RPMI8226 (cell line): ENCODE measurements at regions not wholly inside any gene's neighbourhood (a gene's known extent, or its start where the extent isn't known, plus 50 kb on each side); places are given as distances from the start of the nearest gene placed in this dataset.

Source experiments
- DNase-seq: peaks from one replicate; pipeline ENCODE4 v3.0.0-alpha.2; 2015

DNA sequence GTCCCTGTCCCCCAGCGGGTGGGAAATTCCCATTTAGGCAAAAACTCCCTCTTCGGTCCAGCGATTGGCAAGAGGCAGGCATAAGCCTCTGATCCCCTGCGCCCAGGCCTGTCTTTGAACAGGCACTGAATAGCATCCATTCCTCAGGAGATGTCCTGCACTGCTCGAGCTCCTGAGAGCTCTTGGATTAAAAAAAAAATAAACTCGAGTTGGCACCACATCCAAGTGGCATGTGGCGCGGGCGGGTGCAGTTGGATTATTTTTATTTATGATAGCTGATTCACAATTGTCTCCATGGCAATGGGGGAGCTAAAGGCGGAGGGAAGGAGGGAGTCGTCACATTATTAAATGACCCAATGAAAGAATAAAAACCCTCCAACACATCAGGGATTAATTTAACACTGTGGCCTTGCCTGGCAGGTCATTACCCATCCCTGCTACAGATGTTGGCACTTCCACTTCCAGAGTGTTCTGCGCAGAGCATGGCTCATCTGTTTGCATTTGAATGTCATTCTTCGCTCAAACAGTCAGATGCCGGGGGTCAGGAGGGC, 207.2 kb downstream of the AACS start:
- no peak for DNase-seq

DNA sequence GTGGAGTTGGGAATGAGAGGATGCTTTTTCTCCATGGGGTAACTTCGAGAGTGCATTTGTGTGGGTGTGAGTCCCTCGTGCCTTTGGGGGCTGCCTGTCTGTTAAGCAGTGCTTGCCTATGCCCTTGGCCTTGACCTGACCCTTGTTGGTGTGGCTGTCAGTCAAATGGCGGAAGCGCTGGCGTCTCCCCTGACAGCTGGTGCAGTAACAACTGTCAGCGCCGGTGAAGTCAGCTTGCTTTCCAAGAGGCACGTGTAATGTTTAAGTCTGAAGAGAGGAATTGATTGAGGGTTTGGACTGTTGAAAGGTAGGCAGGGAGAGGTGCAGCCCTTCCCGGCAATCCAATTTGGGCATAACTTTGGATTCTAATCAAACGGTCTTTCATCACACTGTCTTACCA, 211.3 kb downstream of the AACS start:
- no peak for DNase-seq

DNA sequence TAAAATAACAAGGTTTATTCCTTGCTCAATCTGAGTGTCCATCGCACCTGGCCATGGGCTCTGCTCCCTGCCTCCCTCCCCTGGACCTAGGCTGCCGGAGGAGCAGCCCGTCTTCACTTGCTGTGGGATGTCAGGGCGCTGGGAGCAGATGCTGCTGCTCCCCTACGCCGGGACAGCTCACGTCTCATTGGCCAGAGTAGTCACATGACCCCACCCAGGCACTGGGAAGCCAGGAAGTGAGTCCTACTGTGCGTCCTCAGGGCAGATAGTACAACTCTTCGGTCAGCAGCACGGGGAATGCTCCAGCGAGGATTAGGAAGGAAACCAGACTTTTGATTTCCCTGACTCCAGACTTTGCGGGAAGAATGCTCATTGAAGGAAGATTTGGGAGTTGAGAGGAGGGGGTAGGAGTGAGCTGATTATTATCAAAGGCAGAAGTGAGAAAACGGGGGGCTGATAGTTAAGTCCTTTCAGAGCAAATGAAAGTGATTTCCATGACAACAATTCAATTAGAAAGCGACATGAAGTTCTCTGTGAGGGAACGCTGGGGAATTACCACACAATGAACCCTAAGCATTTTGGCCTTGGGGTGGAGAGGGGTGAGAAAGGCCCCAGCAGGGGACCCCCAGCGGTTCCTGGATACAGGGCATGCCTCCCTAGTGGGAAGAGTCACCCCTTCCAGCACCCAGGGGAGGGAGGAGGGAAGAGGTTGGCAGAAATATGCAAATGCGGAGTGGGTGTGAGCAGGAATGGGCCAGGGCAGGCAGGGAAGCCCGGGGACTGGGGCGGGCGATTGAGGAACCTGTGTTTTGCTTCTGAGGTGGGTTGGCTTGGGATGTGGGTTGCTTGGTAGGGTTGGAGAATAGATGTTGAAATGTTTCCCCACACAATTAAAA, 215.5 kb downstream of the AACS start:
- DNase-seq: no peak

DNA sequence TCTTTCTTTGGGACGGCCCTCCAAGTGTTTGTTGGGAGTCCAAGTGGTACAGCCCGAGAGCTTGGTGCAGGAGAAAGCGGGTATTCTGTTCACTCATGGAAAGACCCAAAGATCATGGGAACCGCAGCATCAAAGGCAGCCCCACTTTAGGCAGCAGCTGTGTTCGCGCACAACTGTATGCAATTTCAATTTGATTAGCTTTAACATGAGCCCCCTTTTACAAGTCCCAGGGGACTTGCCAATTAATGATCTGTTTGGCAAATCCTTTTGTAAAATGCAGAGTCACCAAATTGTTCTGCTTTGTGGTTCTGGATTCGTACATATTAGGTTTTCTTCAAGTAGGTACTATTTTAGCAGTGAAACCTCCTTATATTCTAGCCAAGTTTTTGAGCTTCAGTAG, 217.7 kb downstream of the AACS start:
- no peak for DNase-seq

DNA sequence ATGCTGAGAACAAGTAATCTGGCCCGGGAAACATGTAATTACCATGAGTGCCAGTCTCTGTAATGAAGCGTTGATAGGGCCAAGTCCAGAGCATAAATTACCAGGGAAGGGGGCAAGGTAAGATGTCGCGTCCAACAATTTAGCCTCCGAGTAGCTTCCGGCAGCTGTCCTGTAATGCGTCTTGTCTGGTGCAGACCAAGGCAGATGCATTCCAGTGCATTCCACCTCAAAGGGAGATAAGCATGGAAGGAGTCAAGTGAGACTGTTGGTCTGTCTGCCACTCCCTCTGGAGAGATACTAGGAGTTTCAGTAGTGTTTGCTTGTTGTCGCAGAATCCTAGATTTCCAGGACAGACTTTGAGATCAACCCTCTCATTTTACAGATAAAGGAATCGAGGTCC, 218.3 kb downstream of the AACS start:
- DNase-seq: no peak

DNA sequence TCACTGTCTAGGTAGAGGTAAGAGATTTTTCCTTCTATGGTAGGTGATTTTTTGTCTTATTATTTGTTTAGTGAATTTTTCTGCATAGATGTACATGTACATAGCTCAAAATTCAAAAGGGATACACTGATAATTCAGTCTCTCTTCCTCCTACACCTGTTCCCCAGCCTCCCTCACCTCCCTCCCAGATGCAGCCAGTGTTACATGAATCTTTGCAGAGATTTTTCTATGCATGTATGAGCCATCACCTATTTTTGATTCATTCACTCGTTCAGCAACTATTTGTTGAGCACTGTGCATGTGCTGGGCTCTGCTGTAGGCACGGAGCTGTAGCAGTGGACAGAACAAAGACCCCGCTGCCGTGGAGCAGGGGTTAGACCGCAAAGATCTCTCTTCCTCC, 218.9 kb downstream of the AACS start:
- DNase-seq: no peak

DNA sequence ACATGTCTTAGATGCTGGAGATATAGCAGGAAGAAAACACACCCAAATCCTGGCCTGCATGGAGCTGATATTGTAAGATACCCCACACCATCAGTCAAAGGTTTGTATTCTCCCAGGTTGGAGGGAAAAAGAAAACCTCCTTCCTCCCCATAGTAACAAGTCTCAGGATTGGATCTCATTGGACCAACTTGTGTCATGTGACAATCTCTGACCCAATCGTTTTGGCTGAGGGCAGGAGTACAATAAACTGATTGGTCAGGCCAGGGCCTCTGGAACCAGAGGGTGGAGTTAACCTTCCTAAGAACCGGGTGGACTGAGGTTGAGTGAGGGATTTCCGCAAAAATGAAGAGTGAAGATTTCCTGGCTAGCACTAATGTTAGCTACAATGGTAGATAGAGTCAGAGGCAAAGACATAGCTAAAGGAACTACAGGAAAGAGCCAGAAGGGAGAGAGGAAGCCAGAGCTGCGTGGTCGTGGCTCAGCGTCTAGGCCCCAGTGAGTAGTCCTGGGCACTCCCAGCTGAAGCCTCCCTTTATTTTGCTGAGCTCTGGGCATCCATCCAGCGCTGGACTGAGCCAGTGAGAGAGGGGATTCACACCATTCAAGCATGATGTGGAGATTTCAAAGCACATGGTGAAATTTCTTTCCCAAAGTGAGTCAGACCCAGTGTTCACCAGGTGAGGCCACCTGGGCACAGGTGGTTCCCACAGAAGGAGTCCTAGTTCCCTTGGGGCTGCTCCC, 219.9 kb downstream of the AACS start:
- peak; percentile 5 for DNase-seq

DNA sequence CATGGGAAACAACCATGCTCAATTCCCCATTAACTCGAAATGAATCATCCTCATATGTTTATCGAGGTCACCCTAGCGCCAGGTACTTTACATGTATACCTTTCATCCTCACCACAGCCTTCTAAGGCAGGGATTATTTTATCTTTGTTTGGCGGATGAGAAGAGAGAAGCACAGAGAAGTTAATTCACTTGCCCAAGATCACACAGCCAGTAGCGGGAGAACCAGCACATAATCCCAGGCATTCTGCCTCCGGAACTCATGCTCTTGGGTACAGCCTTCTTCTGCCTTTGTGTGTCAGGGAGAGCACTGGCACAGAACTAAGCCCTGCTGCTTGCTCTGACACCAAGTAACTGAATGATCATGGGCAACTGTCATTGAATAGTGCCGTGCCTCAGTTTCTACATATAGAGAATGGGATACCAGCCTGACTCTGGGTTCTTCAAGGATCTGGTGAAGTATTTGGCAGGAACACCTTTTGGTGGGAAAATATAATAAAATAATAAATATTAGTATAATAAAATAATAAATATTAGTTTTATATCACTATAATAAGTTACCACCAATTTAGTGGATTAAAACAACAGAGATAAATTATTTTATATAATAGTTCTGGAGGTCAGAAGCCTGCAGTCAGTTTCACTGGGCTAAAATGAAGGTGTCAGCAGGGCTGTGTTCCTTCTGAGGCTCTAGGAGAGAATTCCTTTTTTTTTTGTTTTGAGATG, 220.9 kb downstream of the AACS start:
- no peak for DNase-seq

DNA sequence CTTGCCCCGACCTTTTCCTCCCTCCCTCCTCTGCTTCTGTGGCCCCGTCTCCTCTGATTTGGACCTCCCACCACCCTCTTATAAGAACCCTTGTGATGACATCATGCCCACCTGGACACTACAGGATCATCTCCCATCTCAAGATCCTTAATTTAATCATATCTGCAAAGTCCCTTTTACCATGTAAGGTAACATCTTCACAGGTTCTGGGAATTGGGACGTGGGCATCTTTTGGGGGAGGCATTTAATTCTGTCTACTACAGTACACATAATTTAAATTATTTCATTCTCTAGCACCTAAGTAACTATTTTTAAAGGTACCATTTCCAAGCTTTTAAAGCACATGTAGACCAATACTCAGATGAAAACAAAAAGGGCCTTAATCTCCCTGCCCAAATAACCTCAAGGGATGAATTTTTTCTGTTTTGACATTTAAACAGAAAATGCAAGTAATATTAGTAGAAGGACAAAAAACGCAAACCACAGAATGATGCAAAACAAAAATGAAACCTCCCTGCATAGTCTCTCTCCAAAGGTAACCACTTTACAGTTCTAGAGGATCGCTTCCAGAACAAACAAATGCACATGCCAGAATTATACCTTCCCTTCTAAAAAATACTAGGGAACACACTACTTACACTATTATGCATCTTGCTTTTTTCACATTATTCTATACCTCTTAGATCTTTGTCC, 222.1 kb downstream of the AACS start:
- no peak for DNase-seq

DNA sequence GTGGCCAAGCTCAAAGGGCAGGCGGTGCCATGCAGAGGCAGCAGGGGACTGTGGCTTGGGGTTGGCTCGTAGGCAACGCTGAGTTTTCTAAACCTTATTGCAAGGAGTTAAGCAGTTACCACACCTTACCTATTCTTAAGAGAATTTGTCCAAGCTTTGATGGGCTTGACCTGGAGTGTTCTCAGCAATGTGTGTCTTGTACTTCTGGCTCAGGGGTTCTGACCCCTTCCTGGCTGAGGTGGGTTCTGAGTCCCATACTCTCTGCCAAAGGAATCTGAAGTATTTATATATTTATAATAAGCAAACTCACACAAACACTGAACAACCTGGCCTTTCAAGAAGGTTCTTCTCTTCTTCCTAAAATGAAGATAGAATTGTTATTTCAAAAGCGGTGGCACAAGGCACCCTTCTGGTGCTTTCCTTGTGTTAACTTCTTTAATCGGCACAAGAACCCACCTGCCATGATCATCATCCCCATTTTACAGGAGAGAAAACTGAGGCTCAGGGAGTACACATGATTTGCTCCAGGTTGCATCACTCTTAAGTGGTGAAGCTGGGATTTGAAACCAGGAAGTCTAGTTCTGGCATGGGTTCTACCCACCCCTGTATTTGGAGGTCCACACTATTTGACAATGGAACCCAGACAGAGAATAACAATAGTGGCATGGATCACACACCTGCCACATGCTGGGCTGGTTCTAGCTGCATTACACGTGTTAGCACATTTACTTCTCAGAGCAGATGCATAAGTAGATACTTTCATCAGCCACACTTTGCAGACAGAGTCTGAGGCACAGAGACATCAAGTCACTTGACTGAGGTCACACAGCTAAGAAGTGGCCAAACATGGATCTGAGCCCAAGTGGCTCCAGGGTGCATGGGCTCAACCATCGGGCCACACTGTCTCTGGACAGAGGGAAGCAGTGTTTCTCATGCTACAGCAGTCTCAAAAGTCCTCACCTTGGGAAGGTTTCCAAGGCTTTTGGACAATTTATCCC, 224.0 kb downstream of the AACS start:
- no peak for DNase-seq

DNA sequence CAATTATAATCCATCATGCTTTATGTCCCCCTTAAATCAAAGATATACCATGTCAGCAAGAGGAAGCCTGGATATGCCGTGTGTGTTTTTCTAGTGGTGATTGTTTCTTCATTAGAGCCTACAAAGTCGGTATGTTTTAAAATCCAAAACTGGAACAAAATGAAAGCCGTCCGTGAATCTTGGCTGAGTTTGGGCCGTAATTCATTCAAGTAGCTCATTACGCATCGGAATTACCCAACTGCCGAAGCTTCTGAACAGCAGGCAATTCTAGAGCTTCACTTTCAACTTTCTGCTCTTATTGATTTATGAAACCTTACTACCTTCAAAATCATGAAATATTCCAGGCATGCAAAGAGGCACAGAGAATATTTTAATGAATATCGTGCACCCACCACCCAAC, 224.7 kb downstream of the AACS start:
- no peak for DNase-seq

DNA sequence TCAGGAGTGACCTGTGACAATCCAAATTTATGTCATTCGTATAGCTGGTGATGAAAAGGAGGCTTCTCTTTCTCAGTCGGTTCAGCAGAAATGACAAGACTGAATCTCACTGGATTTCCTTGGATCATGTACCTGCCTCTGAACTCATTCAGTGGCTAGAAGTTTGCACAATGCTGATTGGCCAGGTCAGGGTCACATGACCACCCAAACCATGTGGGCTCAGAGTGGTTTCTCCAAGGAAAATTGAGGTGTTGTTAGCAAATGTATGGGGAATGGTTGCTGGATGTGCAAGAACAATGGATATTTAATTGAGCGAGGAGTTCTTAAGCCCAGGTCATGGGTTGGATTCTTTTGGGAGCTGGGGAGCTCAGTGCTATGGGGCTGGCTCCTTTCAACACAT, 227.5 kb downstream of the AACS start:
- no peak for DNase-seq

DNA sequence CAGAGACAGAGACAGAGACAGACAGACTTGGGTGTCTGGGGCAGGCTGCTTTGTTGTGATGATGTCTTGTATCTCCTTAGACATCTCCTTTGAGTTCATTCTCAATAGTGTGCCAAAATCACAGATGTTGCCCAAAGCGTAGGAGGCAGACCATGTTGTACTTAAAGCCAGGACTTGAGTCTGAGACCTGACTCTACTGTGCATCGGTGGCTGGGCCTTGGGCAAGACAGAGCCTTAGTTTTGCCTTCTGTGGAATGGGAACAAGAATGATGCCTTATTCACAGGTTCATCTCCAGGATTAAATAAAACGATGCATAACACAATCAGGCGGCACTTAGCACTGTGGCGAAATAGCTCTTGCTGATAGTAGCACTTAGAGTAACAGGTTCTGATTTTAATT, 230.3 kb downstream of the AACS start:
- DNase-seq: no peak

DNA sequence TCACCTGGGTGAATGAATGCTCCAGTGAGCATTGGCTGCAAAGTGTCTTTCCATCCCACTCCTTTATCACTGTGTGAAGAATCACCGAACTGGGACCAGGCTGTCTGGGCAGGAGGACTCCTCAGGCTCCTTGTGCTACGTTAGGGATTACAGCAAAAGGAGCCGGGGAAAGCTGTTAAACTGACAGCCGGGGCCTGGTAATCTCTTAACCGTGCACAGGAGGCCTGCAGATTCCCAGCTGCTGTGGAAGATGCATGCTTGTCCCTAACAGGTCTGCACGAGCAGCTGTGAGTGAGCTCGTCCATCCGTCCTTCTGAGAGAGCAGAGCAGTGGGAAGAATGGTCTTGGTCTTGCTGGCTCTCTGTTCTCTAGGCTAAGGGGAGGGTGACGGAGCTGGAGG, 231.5 kb downstream of the AACS start:
- DNase-seq: no peak

DNA sequence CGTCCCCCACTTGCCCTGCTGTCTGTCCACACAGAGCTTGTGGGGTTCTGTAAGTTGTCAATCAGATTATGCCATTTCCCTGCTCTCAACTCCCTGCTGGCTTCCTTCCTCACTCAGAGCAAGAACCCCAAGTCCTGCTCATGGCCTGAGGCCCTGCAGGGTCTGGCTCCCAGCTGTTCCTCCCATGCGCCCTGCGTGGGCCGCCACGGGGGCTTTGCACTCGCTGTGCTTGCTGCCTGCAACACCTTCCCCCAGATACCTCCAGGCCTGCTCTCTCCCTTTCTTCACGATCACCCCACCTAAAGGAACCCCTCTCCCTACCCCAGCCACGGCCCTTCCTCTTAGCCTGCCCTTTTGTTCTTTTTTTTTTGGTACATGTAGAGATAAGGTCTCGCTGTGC, 234.6 kb downstream of the AACS start:
- DNase-seq: no peak

DNA sequence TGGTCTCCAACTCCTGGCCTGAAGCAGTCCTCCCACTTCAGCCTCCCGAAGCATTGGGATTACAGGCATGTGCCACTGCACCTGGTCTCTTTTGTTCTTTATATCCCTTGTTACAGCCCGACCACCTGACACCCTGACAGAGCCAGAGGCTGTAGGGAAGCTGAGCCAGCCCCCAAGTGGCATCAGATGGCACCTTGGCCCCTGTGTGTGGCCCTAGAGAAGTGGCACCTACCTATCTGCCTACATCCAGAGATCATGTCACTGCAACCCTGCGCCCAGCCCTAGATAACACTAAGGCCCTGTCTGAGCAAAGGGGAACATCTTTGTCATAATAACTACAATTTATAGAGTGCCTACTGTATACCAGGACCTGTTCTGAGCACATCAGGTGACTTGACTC, 235.0 kb downstream of the AACS start:
- no peak for DNase-seq

DNA sequence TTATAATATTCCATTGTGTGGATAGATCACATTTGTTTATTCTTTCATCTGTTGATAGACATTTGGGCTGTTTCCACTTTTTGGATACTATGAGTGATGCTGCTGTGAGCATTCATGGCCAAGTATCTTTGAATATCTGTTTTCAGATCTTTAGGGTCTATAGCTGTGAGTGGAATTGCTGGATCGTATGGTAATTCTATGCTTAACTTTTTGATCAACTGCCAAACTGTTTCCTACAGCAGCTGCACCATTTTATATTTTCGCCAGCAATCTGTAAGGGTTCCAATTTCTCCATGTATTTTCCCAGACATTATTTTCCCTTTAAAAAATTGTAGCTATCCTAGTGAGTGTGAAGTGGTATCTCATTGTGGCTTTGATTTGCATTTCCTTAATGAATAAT, 238.1 kb downstream of the AACS start:
- DNase-seq: no peak

DNA sequence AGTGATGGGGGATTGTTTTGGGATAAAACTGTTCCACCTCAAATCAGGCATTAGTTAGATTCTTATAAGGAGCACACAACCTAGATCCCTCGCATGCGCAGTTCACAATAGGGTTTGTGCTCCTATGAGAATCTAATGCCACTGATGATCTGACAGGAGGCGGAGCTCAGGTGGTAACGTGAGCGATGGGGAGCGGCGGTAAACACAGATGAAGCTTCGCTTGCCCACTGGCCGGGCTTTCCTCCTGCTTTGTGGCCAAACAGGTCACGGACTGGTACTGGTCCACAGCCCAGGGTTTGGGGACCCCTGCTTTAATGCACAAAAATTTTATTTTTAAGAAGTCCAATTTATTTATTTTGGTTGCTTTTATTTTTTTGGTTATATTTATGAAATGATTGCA, 238.8 kb downstream of the AACS start:
- no peak for DNase-seq

DNA sequence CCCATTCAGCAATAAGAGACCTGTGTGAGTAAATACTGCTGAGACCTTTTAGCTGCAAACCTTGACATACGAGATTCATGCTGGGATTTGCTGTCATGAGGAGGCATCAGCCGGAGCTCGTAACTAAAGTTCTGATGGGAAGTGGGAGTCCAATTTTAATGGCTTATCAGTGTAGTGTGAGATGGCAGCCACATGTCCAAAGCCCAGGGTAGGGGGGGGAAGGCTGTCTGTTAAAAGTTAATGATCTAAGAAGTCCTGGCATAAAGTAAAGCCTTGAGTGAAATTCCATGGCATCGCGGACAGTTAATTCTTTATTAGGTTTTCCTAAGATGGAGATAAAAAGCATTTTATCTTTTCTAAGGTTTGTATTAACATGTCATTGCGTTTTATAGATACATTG, 240.0 kb downstream of the AACS start:
- DNase-seq: no peak

DNA sequence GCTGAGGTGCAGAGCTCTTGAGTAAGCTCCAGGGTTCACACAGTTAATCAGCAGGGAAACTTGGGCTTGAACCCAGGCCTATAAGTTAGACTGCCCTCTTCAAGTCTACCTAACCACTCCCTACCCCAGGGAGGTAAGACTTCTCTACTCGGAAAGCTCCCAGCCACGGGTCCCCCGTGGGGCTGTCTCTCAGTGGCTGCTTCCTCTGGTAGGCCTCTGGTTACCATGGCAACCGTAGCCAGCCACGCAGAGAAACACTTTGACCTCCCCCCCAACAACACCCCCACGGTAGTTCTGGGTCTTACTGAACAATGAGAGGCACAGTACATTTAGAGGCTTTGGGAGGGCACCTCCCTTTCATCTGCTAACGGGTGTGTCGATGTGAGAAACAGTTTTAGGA, 245.2 kb downstream of the AACS start:
- DNase-seq: no peak

DNA sequence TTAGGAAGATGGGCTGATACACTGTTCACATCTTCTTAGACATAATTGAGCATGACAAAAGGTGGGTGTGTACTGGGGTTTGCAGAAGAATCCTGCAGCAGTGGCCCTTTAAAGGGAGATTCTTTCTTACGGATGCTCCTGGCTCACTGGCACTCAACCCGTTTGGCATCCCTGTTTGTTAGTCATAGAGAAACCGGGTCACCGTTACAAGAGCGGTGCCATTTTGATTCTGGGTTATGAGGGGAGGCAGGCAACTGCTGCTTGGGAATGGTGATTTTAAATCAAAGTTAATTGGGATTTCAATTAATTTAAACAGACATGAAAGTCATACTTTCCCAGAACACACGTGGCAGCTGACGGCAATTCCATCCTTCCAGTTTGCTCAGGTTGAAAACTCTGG, 245.8 kb downstream of the AACS start:
- DNase-seq: no peak

DNA sequence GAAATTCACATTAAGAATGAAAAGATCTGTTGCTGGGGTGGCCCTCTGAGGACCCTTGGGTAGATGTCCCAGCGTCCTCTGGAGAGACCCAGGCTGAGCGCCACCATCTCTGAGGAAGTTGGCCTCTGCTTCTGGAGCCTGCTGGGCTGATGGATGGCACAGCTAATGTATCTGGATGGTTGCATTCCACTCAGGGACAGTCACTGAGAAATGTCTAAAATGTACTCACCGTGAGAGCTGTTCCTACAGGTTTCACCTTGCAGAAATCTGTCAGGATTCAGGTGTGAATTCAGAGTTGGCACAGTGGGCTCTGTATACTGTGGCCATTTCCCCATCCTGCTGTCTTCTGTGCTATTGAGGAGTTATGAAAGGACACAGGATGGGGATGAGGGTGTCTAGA, 247.2 kb downstream of the AACS start:
- no peak for DNase-seq
